Kidney epithelial cell (primary cell): ENCODE measurements at regions not wholly inside any gene's neighbourhood (a gene's known extent, or its start where the extent isn't known, plus 50 kb on each side); places are given as distances from the start of the nearest gene placed in this dataset.
"Not testable (repeated sequence)": the region's sequence is repeated elsewhere in the genome, so short reads cannot be mapped to it uniquely, and the experiment has no call there.

Experiments used
- DNase-seq: peaks from one replicate; pipeline ENCODE4 v3.0.0-alpha.2; 2010; ENCODE audit warnings: low read depth
- H3K27me3 ChIP-seq: 2 replicates; pipeline ENCODE4 v1.6.0; 2011; ENCODE audit warnings: low read length; ENCODE audit not compliant: control insufficient read depth, insufficient read depth
- H3K36me3 ChIP-seq: 2 replicates; pipeline ENCODE4 v1.5.1; 2011; ENCODE audit warnings: low read length; ENCODE audit not compliant: control insufficient read depth, insufficient read depth
- H3K4me3 ChIP-seq: 2 replicates; pipeline ENCODE4 v1.5.1; 2011; ENCODE audit warnings: low read depth, mild to moderate bottlenecking, control low read depth, low read length
- TF ChIP-seq, protein P1 (sequence below): IDR thresholded peaks from 2 replicates; pipeline ENCODE4 v1.5.1; 2011; ENCODE audit warnings: mild to moderate bottlenecking, moderate library complexity, low read length, control low read depth, inconsistent platforms; ENCODE audit not compliant: insufficient read depth, poor library complexity, severe bottlenecking

DNA sequence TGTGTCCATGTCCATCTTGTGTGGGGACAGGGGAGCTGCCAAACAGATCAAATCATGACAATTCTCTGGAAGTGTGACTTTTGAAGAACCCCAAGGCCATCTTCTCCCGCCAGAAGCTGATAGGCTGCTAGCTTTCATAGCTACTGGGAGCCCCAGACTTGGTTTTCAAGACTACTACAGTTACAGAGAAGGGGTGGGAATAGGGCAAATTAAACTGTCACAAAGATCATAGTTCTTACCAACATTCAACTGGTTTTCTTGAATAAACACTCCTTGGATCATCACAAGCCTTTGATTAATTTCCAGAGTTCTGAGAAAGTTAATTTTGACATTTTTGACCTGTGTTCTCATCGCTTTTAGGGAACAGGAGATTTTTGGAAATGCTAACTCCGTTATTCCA is 67.8 kb upstream of the FARP1 start:
- TF ChIP-seq, protein P1, sequence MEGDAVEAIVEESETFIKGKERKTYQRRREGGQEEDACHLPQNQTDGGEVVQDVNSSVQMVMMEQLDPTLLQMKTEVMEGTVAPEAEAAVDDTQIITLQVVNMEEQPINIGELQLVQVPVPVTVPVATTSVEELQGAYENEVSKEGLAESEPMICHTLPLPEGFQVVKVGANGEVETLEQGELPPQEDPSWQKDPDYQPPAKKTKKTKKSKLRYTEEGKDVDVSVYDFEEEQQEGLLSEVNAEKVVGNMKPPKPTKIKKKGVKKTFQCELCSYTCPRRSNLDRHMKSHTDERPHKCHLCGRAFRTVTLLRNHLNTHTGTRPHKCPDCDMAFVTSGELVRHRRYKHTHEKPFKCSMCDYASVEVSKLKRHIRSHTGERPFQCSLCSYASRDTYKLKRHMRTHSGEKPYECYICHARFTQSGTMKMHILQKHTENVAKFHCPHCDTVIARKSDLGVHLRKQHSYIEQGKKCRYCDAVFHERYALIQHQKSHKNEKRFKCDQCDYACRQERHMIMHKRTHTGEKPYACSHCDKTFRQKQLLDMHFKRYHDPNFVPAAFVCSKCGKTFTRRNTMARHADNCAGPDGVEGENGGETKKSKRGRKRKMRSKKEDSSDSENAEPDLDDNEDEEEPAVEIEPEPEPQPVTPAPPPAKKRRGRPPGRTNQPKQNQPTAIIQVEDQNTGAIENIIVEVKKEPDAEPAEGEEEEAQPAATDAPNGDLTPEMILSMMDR, result no peak
- DNase-seq, result no peak
- H3K36me3 ChIP-seq, result no peaks in the 10 kb centered on the region
- H3K27me3 ChIP-seq, result no peaks in the 10 kb centered on the region
- H3K4me3 ChIP-seq, result no peak overlapping the region

- H3K27me3 ChIP-seq, H3K36me3 ChIP-seq, DNase-seq: not testable (repeated sequence)
These were observed 66.6 kb upstream of the FARP1 start for GRCh38 chr13:98076309-98076708.

DNA sequence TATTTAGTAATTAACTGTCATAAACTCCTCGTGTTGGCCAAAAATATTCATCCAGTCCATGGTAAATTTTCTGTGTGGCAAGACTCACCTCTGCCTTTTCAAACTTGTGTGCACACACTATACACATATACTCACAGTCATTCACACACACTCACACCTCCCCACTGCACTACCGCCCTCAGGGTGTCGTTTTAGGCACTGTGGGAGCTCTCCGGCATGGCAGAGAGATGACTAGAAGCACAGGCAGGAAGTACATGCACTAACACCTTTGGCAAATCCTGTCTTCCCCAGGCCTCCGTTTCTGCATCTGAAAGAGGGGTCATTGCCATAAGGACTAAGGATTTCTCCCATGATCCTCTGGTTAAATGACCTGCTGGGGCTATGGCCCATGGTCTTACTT is 62.6 kb upstream of the FARP1 start:
- Histone ChIP-seq H3K4me3 (no peak overlapping the region), H3K36me3 (no peaks in the 10 kb centered on the region), H3K27me3 (no peaks in the 10 kb centered on the region)
- no peak for DNase-seq
- TF ChIP-seq, protein P1, result no peak

More at GRCh38 chr13:98076309-98076708, 66.6 kb upstream of the FARP1 start:
- H3K4me3 ChIP-seq, result not testable (repeated sequence)

GRCh38 chr13:98083507-98083906 is 59.4 kb upstream of the FARP1 start:
- peak; percentile 75 for DNase-seq
- Histone ChIP-seq H3K36me3 (no peaks in the 10 kb centered on the region), H3K4me3 (no peak overlapping the region), H3K27me3 (no peaks in the 10 kb centered on the region)
- TF ChIP-seq, protein P1, result no peak

- DNase-seq, result no peak
- Histone ChIP-seq H3K36me3 (no peaks in the 10 kb centered on the region), H3K4me3 (no peak overlapping the region), H3K27me3 (no peaks in the 10 kb centered on the region)
- TF ChIP-seq, protein P1, result no peak
These were observed 59.0 kb upstream of the FARP1 start for GRCh38 chr13:98083936-98084335.

DNA sequence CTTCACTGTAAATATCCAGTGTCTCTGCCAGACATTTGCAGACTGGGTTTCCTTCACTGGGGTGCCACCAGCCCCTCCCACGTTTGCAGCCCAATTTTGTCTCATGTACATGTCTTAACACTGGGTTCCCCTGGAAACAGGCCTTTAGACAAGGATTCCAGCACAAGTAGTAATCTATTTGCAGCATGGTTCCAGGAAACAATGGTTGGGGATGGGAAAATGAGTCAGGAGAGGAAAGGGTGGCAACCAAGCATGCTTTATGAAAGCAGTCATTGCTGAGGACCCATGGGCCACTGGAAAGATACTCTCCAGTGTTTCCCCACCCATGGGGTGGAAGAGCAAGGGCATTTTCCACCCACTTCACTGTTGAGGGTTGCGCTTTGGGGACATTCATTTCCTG is 53.6 kb upstream of the FARP1 start:
- TF ChIP-seq, protein P1, result no peak
- no peak overlapping the region for H3K4me3 ChIP-seq
- no peaks in the 10 kb centered on the region for H3K36me3 ChIP-seq
- no peak for DNase-seq
- H3K27me3 ChIP-seq, result no peaks in the 10 kb centered on the region
